LHCN-M2 (cell line): ENCODE measurements at regions not wholly inside any gene's neighbourhood (a gene's known extent, or its start where the extent isn't known, plus 50 kb on each side); places are given as distances from the start of the nearest gene placed in this dataset.
A peak's percentile ranks its signal among the peaks of the same experiment; 100 is the strongest.
"Not testable (repeated sequence)": the region's sequence is repeated elsewhere in the genome, so short reads cannot be mapped to it uniquely, and the experiment has no call there.

Experiments
- DNase-seq: peaks from one replicate; pipeline ENCODE4 v3.0.0-alpha.2; 2012; ENCODE audit warnings: low read depth

DNA sequence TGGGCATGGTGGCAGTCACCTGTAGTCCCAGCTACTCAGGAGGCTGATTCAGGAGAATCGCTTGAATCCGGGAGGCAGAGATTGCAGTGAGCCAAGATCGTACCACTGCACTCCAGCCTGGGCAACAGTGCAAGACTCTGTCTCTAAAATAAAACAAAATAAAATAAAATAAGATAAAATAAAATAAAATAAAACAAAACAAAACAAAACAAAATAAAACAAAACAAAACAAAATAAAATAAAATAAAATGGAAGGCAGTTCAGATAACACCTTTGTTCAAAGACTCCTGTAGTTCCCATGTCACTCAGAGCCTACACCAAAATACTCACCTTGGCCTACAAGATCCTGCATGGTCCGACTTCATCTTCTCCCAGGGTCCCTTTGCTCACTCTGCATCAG lies 61.3 kb downstream of the SYF2 start:
- DNase-seq, result not testable (repeated sequence)

DNA sequence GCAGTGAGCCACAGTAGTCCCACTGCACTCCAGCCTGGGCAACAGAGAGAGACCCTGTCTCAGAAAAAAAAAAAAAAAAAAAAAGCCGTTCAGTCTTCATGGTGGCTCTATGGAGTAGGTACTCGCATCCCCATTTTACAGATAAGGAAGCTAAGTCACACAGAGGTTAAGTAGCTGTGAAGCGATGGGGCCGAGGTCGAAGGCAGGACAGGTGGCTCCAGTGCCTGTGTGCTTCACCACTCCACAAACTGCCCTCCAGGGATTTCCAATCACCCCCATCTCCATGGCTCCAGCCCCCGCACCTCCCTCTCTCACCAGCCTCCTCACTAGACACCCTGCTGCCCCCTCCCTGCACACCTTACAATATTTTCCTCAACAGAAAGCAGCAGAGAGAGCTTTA lies 61.9 kb downstream of the SYF2 start:
- no peak for DNase-seq

GRCh38 chr1:25169610-25170009 lies 62.7 kb downstream of the SYF2 start:
- DNase-seq, result no peak

DNA sequence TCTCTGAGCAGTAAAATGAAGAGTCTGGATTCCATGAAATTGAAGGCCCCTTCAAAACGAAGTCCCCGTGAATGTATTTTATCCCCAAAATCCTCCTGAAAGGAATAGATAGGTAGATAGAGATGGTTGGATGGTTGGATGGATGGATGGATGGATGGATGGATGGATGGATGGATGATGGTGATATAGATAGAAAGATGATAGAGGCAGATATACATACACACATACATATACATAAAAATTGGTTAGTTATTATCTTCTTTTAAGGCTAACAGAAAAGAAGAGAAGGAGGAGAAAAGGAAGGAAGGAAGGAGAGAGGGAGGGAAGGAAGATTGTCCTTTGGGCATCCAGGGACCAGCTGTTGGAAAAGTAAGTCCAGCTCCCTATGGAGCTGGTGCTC lies 63.1 kb downstream of the SYF2 start:
- no peak for DNase-seq

GRCh38 chr1:25168193-25169071 lies 63.9 kb downstream of the SYF2 start:
- no peak for DNase-seq

- DNase-seq, result no peak
These were observed 64.8 kb downstream of the SYF2 start for GRCh38 chr1:25167269-25168192.

DNA sequence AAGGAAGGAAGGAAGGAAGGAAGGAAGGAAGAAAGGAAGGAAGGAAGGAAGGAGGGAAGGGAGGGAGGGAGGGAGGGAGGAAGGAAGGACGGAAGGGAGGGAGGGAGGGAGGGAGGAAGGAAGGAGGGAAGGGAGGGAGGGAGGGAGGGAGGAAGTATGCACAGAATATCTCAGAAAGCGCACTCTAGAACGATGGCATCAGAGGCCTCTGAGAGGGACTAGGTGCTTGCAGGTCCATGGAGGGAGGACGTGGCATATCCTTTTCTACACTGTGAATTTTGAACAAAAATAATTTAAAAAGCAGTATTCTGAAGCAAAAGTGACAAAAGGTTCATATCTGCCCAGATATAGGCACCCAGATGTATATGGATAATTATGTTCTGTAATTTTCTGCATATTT lies 65.5 kb downstream of the SYF2 start:
- no peak for DNase-seq

GRCh38 chr1:25163986-25164385 lies 68.3 kb downstream of the SYF2 start:
- no peak for DNase-seq

DNA sequence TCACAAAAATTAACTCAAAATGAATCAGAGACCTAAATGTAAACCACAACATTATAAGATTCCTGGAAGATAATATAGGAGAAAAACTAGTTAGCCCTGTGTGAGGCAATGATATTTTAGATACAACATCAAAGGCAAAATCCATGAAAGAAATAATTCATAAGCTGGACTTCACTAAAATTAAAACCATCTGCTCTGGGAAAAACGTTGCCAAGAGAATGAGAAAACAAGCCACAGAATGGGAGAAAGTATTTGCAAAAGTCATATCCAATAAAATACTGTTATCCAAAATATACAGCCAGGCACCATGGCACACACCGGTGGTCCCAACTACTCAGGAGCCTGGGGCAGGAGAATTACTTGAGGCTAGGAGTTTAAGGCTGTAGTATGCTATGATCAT lies 70.3 kb downstream of the SYF2 start:
- DNase-seq, result no peak

DNA sequence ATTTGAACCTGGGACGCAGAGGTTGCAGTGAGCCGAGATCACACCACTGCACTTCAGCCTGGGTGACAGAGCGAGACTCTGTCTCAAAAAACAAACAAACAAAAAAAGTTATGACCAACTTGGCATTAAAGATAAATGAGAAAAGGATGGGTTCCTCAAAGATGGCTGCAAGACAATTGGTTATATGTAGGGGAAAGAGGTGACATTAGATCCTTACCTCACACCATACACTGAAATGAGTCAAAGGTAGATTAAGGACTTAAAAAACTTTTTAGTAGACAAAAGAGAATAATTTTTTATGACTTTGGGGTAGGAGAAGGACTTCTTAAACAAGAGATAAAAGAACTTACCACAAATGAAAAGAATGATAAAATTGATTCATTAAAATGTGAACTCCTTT lies 74.5 kb downstream of the SYF2 start:
- DNase-seq, result no peak

DNA sequence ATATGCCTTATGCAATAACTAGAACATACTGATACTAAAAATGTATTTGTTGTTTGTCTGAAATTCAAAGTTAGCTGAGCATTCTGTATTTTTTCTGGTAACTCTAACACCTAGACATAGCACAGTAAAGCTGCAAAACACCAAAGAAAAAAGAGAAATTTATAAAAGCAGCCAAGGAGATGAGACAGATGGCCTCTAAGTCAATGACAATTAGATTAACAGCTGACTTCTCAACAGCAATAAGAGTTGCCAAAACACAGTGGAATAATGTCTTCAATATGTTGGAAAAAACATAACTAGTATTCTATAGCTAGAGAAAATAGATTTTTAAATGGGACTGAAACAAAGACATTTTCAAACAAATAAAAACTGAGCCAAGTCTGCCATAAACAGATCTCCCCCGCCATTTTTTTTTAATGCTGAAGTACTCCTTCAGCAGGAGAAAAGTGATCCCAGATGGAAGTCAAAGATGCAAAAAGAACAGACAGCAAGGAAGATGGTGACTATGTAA lies 81.3 kb downstream of the SYF2 start:
- DNase-seq, result no peak

GRCh38 chr1:25148673-25149300 lies 83.5 kb downstream of the SYF2 start:
- DNase-seq, result peak; percentile 5

DNA sequence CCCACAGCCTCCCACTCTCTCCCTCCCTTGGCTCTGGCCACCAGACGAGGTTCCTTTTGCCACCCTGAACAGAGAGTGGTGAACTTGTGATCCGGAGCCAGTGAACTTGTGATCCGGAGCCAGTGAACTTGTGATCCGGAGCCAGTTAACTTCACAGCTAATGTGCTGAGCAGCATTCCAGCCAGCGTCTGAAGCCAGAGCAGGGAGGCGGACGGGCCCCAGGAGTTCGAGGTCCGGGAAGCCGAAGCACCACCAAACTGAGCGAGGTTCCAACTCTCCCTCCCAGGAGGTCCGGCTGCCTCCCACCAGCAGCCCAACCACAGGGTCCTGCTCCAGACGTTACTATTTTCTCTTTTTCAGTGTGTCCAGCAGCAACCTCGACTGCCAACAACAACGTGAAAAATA lies 85.8 kb downstream of the SYF2 start:
- no peak for DNase-seq

DNA sequence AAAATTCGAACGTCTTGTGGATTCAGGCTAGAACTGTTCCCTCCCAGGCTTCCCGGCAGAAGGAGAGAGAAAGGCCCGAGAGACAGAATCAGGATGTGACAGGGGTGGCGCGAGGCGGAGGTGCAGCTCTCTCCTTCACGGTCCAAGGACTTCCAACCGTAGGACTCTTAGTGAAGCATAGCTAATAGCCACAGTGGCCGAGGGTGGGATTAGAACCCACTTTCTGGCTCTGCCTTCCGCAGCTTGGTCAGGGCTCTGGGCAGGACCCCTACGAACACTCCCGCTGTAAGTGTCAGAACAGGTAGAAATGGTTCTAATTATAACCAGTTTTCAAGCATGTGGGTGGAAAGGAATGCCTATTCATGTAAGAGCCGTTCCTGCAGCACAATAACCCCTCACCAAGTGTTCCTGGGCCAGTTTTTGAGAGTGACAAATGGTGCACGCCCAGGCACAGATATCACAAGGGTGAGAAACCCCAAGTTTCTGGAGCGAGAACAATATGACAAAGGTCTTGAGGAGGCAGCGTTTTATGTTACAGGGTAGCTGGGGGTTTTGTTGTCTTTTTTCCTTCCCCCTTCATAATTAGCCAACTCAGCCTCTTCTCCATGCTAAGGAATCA lies 86.4 kb downstream of the SYF2 start:
- no peak for DNase-seq

GRCh38 chr1:25140073-25140797 lies 92.1 kb downstream of the SYF2 start:
- no peak for DNase-seq

GRCh38 chr1:25137521-25138395 lies 94.5 kb downstream of the SYF2 start:
- no peak for DNase-seq

DNA sequence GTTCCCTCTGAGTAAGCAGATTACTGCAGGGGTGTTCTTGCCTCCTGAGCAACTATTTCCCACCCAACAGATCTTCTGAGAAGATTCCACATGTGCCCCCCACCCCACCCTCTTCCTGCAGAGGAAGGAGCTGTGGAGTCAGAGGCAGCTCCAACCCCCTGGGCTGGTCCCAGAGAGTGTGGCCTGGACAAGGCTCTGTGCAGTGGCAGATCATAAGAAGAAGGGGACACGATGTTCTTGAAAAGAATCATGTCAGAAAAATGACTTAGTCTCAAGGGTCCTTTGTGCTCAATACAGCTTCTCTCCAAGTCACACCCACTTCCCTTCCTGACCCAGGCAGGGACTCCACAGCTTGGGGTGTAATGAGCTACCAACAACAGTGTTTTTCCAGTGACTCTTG lies 95.2 kb downstream of the SYF2 start:
- DNase-seq, result no peak

GRCh38 chr1:25135909-25136308 lies 96.4 kb downstream of the SYF2 start:
- DNase-seq, result no peak

- no peak for DNase-seq
These were observed 97.4 kb downstream of the SYF2 start for GRCh38 chr1:25134801-25135461.
